Stomach (tissue), 8 donors: ENCODE measurements at regions not wholly inside any gene's neighbourhood (a gene's known extent, or its start where the extent isn't known, plus 50 kb on each side); places are given as distances from the start of the nearest gene placed in this dataset.
A peak's percentile ranks its signal among the peaks of the same experiment; 100 is the strongest.

Experiments used
- DNase-seq, 2 donors: peaks; one replicate each; pipeline versions ENCODE4 v3.0.0 to v3.0.0-alpha.2; 2013 to 2019
- H3K27ac ChIP-seq, 5 donors: fragments of 200-600 bp in 4 of 5; sonication (generic) in 4 of 5; one replicate each; pipeline ENCODE4 v1.5.1; 2013 to 2019; ENCODE audit warnings: mild to moderate bottlenecking in 1 of 5, moderate library complexity in 1 of 5
- H3K27me3 ChIP-seq, 3 donors: fragments of 200-600 bp; sonication (generic); one replicate each; pipeline ENCODE4 v1.5.1; 2017 to 2019; ENCODE audit warnings: mixed run types in 1 of 3
- H3K36me3 ChIP-seq, 4 donors: fragments of 200-600 bp; sonication (generic); 1 replicate in 3 of 4; 2 replicates in 1 of 4; pipeline ENCODE4 v1.5.1; 2016 to 2019
- H3K4me1 ChIP-seq, 4 donors: fragments of 200-600 bp; sonication (generic); one replicate each; pipeline ENCODE4 v1.5.1; 2016 to 2019
- H3K4me3 ChIP-seq, 4 donors: fragments of 200-600 bp; sonication (generic) in 3 of 4; one replicate each; pipeline ENCODE4 v1.5.1; 2016 to 2019; ENCODE audit warnings: mild to moderate bottlenecking in 1 of 4
- H3K9me3 ChIP-seq, 4 donors: fragments of 200-600 bp; sonication (generic); one replicate each; pipeline ENCODE4 v1.5.1; 2016 to 2019
- EP300 ChIP-seq: sonication (generic); formaldehyde crosslinking; IDR thresholded peaks from one replicate; pipeline ENCODE4 v1.6.1; 2017; ENCODE audit warnings: antibody characterized with exemption
- POLR2A ChIP-seq, 4 donors: fragments of 450-650 bp; IDR thresholded peaks; one replicate each; pipeline ENCODE4 v1.6.1; 2016; ENCODE audit warnings: antibody characterized with exemption in 4 of 4, control low read depth in 2 of 4, mild to moderate bottlenecking in 1 of 4, moderate library complexity in 1 of 4
- POLR2AphosphoS5 ChIP-seq, 3 donors: sonication (generic); formaldehyde crosslinking; IDR thresholded peaks; one replicate each; pipeline ENCODE4 v1.6.1; 2016; ENCODE audit warnings: antibody characterized with exemption in 3 of 3
- WGBS, 5 donors: extraction: QIAGEN DNeasy Blood & Tissue Kit in 3 of 5; methylation state at CpG; one replicate each; pipeline versions ENCODE4 v1.1.5 to v1.1.7; 2013 to 2018; 5-methylcytosine and 5-hydroxymethylcytosine counted together
- intact Hi-C: fragments of 100-400 bp; cut with DNase I; formaldehyde crosslinking; loops from one replicate; pipeline ENCODE4 v1.15.1; 2023; ENCODE audit warnings: low total_unique reads
- TF ChIP-seq, protein P1 (sequence below), 7 experiments: fragments of 450-650 bp in 4 of 7; fragments of 200-600 bp in 3 of 7; sonication (generic) in 3 of 7; IDR thresholded peaks; one replicate each; pipeline ENCODE4 v1.5.1; 2016 to 2019; ENCODE audit warnings: antibody characterized with exemption in 7 of 7, control low read depth in 2 of 7, mild to moderate bottlenecking in 1 of 7
- donor health status: healthy with polysubstance abuse.
- donor health status: Bipolar disorder and iron deficiency.
- donor health status: healthy.

DNA sequence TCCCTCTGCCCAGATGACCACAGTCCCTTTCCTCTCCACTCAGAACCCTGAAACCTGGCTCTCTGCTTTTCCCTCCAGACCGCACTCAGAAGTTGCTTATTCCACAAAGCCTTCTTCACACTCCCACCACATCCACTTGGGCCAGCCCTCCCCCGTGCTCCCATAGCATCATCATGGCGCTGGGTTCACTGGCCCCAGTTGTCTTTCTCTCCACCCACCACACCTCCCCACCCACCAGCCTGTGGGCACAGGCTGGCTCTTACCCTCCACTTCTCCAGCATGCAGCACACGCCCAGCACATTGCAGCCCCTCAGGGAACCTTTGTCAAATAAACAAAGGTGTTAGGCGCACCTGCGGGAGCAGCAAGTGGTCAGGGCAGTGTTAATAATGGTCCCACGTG lies 130.0 kb downstream of the KATNIP start:
- TF ChIP-seq POLR2A (IDR thresholded peaks at IDR 0.05) (no peak), EP300 (no peak), POLR2AphosphoS5 (IDR thresholded peaks at IDR 0.05) (no peak)
- TF ChIP-seq, protein P1, sequence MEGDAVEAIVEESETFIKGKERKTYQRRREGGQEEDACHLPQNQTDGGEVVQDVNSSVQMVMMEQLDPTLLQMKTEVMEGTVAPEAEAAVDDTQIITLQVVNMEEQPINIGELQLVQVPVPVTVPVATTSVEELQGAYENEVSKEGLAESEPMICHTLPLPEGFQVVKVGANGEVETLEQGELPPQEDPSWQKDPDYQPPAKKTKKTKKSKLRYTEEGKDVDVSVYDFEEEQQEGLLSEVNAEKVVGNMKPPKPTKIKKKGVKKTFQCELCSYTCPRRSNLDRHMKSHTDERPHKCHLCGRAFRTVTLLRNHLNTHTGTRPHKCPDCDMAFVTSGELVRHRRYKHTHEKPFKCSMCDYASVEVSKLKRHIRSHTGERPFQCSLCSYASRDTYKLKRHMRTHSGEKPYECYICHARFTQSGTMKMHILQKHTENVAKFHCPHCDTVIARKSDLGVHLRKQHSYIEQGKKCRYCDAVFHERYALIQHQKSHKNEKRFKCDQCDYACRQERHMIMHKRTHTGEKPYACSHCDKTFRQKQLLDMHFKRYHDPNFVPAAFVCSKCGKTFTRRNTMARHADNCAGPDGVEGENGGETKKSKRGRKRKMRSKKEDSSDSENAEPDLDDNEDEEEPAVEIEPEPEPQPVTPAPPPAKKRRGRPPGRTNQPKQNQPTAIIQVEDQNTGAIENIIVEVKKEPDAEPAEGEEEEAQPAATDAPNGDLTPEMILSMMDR (IDR thresholded peaks at IDR 0.05), result no peak
- Histone ChIP-seq H3K4me3 (no peak overlapping the region), H3K4me1 (no peaks in the 10 kb centered on the region), H3K36me3 (peaks cover 13 to 70% (median 65%) of the 10 kb centered on the region in 4 donors), H3K27ac (no peak overlapping the region), H3K27me3 (no peaks in the 10 kb centered on the region), H3K9me3 (no peaks in the 10 kb centered on the region)
- intact Hi-C loops, result no loop called here
- WGBS, 5 donors, result 80 to 87% (median 83%) methylated on average over 7 of the region's 7 CpGs
- DNase-seq, result no peak

DNA sequence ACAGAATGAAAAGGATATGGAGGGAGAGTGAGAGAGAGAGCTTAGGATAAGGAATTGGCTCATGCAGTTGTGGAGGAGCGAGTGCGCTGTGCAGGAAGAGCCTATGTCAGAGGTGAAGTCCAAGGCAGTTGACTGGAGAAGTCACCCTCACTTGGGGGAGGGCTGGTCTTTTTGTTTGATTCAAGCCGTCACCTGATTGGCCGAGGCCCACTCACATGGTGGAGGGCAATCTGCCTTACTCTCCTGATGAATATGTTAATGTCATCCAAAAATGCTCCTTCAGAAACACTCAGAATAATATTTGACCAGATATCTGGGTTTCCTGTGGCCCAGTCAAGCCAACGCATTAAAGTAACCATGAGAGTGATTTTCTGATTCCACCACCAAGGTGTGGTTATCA lies 131.7 kb downstream of the KATNIP start:
- no peaks in the 10 kb centered on the region for H3K27me3 ChIP-seq
- no peaks in the 10 kb centered on the region for H3K4me1 ChIP-seq
- H3K27ac ChIP-seq, result no peak overlapping the region
- DNase-seq, result no peak
- 97 to 98% (median 97%) methylated on average over 5 of the region's 5 CpGs for WGBS, 5 donors
- H3K36me3 ChIP-seq, result peaks cover 13 to 70% (median 65%) of the 10 kb centered on the region in 4 donors
- TF ChIP-seq POLR2A (IDR thresholded peaks at IDR 0.05), result no peak
- no peak for TF ChIP-seq POLR2AphosphoS5 (IDR thresholded peaks at IDR 0.05)
- TF ChIP-seq, protein P1 (IDR thresholded peaks at IDR 0.05), result no peak
- TF ChIP-seq EP300, result no peak
- no peak overlapping the region for H3K4me3 ChIP-seq
- H3K9me3 ChIP-seq, result no peaks in the 10 kb centered on the region
- intact Hi-C loops, result no loop called here

DNA sequence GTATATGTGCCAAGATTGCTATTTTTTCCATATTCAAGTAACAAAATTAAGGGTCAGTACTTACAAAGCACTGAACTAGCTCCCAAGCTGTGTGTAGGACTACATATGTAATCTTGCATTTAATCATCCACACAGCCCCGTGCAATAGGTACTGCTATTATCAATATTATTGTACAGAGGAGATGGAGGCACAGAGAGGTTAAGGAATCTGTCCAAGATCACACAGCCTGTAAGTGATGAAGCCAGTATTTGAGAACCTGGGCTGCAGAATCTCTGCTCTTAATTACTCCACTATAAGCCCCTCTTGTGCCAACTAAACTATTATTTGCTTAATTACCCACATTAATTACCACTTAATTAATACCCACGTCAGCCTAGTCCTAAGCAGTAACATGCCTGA lies 134.1 kb downstream of the KATNIP start:
- 85 to 94% (median 89%) methylated on average over 2 of the region's 2 CpGs for WGBS, 5 donors
- no peaks in the 10 kb centered on the region for H3K4me1 ChIP-seq
- TF ChIP-seq, protein P1 (IDR thresholded peaks at IDR 0.05), result no peak
- TF ChIP-seq EP300 (no peak), POLR2AphosphoS5 (IDR thresholded peaks at IDR 0.05) (no peak), POLR2A (IDR thresholded peaks at IDR 0.05) (no peak)
- peaks cover 7 to 54% (median 50%) of the 10 kb centered on the region in 4 donors for H3K36me3 ChIP-seq
- no peak for DNase-seq
- H3K4me3 ChIP-seq, result no peak overlapping the region
- H3K27me3 ChIP-seq, result no peaks in the 10 kb centered on the region
- H3K9me3 ChIP-seq, result no peaks in the 10 kb centered on the region
- intact Hi-C loops, result no loop called here
- H3K27ac ChIP-seq, result no peak overlapping the region

DNA sequence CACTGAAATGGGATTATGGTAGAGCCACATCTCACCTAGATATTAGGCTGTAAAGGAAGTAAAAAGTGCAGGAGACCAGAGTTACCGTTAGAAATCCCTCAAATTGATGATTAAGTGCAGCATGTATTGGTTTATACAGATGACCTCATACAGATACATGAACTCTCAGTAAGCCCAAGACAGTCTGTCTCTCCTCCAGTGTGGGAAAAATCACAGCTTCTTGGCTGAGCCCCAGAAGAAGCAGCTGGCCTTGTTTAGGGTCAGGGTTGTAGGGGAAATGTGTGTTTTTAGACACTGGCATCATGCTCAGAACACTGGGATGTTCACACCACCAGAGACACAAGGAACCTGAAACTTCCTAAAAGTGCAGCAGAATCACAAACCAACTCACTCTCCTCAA lies 135.9 kb downstream of the KATNIP start:
- WGBS, 5 donors, result 59 to 76% (median 69%) methylated on average over 1 of the region's 1 CpG
- H3K9me3 ChIP-seq, result no peaks in the 10 kb centered on the region
- intact Hi-C loops, result no loop called here
- H3K36me3 ChIP-seq, result peaks cover 7 to 36% (median 33%) of the 10 kb centered on the region in 4 donors
- no peak overlapping the region for H3K27ac ChIP-seq
- no peaks in the 10 kb centered on the region for H3K4me1 ChIP-seq
- no peak overlapping the region for H3K4me3 ChIP-seq
- peak in 1 of 2 donors; percentile 23 for DNase-seq
- TF ChIP-seq POLR2AphosphoS5 (IDR thresholded peaks at IDR 0.05) (no peak), EP300 (no peak), POLR2A (IDR thresholded peaks at IDR 0.05) (no peak)
- TF ChIP-seq, protein P1 (IDR thresholded peaks at IDR 0.05), result no peak
- no peaks in the 10 kb centered on the region for H3K27me3 ChIP-seq
